ENCODE measurements at regions not wholly inside any gene's neighbourhood (a gene's known extent, or its start where the extent isn't known, plus 50 kb on each side); places are given as distances from the start of the nearest gene placed in this dataset.

DNA sequence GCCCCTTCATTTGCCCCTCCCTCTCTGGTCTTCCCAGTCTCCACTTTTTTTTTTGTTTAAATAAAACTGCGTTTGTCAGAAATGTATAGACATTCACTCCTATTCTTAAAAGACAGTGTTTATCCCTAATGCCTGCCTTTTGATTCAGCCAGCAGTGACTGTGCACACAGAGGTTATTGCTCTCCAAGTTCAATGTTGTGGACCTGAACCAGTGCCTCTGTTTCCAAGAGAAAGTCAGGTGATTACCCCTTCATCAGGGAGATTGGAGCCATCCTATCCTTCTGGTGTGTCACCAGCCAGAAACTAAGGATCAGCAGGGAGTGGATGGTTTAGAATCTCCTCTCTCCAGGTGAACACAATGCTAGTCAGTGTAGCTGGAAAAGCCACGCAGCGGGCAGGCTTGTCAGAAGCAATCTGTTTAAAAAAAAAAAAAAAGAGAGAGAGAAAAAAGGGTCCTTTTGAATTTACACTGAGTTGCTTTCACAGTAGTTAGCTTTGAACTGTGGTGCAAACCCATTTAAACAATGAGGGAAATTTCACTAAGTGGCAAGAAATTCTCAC lies 167.5 kb upstream of the DMRT1 start (continued):
- TF ChIP-seq, protein P1, sequence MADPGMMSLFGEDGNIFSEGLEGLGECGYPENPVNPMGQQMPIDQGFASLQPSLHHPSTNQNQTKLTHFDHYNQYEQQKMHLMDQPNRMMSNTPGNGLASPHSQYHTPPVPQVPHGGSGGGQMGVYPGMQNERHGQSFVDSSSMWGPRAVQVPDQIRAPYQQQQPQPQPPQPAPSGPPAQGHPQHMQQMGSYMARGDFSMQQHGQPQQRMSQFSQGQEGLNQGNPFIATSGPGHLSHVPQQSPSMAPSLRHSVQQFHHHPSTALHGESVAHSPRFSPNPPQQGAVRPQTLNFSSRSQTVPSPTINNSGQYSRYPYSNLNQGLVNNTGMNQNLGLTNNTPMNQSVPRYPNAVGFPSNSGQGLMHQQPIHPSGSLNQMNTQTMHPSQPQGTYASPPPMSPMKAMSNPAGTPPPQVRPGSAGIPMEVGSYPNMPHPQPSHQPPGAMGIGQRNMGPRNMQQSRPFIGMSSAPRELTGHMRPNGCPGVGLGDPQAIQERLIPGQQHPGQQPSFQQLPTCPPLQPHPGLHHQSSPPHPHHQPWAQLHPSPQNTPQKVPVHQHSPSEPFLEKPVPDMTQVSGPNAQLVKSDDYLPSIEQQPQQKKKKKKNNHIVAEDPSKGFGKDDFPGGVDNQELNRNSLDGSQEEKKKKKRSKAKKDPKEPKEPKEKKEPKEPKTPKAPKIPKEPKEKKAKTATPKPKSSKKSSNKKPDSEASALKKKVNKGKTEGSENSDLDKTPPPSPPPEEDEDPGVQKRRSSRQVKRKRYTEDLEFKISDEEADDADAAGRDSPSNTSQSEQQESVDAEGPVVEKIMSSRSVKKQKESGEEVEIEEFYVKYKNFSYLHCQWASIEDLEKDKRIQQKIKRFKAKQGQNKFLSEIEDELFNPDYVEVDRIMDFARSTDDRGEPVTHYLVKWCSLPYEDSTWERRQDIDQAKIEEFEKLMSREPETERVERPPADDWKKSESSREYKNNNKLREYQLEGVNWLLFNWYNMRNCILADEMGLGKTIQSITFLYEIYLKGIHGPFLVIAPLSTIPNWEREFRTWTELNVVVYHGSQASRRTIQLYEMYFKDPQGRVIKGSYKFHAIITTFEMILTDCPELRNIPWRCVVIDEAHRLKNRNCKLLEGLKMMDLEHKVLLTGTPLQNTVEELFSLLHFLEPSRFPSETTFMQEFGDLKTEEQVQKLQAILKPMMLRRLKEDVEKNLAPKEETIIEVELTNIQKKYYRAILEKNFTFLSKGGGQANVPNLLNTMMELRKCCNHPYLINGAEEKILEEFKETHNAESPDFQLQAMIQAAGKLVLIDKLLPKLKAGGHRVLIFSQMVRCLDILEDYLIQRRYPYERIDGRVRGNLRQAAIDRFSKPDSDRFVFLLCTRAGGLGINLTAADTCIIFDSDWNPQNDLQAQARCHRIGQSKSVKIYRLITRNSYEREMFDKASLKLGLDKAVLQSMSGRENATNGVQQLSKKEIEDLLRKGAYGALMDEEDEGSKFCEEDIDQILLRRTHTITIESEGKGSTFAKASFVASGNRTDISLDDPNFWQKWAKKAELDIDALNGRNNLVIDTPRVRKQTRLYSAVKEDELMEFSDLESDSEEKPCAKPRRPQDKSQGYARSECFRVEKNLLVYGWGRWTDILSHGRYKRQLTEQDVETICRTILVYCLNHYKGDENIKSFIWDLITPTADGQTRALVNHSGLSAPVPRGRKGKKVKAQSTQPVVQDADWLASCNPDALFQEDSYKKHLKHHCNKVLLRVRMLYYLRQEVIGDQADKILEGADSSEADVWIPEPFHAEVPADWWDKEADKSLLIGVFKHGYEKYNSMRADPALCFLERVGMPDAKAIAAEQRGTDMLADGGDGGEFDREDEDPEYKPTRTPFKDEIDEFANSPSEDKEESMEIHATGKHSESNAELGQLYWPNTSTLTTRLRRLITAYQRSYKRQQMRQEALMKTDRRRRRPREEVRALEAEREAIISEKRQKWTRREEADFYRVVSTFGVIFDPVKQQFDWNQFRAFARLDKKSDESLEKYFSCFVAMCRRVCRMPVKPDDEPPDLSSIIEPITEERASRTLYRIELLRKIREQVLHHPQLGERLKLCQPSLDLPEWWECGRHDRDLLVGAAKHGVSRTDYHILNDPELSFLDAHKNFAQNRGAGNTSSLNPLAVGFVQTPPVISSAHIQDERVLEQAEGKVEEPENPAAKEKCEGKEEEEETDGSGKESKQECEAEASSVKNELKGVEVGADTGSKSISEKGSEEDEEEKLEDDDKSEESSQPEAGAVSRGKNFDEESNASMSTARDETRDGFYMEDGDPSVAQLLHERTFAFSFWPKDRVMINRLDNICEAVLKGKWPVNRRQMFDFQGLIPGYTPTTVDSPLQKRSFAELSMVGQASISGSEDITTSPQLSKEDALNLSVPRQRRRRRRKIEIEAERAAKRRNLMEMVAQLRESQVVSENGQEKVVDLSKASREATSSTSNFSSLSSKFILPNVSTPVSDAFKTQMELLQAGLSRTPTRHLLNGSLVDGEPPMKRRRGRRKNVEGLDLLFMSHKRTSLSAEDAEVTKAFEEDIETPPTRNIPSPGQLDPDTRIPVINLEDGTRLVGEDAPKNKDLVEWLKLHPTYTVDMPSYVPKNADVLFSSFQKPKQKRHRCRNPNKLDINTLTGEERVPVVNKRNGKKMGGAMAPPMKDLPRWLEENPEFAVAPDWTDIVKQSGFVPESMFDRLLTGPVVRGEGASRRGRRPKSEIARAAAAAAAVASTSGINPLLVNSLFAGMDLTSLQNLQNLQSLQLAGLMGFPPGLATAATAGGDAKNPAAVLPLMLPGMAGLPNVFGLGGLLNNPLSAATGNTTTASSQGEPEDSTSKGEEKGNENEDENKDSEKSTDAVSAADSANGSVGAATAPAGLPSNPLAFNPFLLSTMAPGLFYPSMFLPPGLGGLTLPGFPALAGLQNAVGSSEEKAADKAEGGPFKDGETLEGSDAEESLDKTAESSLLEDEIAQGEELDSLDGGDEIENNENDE (IDR thresholded peaks at IDR 0.05; ENCODE audit: insufficient replicate concordance, low read length), result peak; percentile 64
- peak; percentile 49; the same call in 1 of the 2 replicates for TF ChIP-seq SP1 (IDR thresholded peaks at IDR 0.05; ENCODE audit: low read depth, low read length)
- TF ChIP-seq CBX5 (IDR thresholded peaks at IDR 0.05; ENCODE audit: low read depth, low read length), result no peak
- no peak for TF ChIP-seq EGR1 (IDR thresholded peaks at IDR 0.05; ENCODE audit: borderline replicate concordance, low read depth, low read length)
- TF ChIP-seq NANOG (IDR thresholded peaks at IDR 0.05; ENCODE audit: insufficient read depth, low read depth, low read length, poor library complexity, severe bottlenecking), result peak; percentile 99
- no peak for TF ChIP-seq ZNF274 (IDR thresholded peaks at IDR 0.05; ENCODE audit: borderline replicate concordance, extremely low read depth, low read length)
- TF ChIP-seq CEBPB (IDR thresholded peaks at IDR 0.05; ENCODE audit: low read depth, low read length), result no peak
- TF ChIP-seq HDAC6 (IDR thresholded peaks at IDR 0.05; ENCODE audit: low read depth, low read length), result no peak
- peak in 1 of 2 experiments; percentile 79; a peak in 1 of 3 replicates for TF ChIP-seq EP300 (IDR thresholded peaks at IDR 0.05; ENCODE audit: borderline replicate concordance in 1 of 2, low read depth in 2 of 2, low read length in 2 of 2)
- TF ChIP-seq TCF12 (IDR thresholded peaks at IDR 0.05; ENCODE audit: low read depth, low read length), result 0 out of 2 replicates have a peak, but pooled peaks have one; percentile 57
- TF ChIP-seq TEAD4 (IDR thresholded peaks at IDR 0.05; ENCODE audit: low read depth, low read length), result peak; percentile 13; the same call in 1 of the 2 replicates

All from H1 (cell line).